IMR-90 (cell line): ENCODE measurements at regions not wholly inside any gene's neighbourhood (a gene's known extent, or its start where the extent isn't known, plus 50 kb on each side); places are given as distances from the start of the nearest gene placed in this dataset.

Experiments used
- ATAC-seq: fragments of 200-7000 bp; cut with Tn5 transposase; 2 replicates; pipeline ENCODE4 v1.9.1; 2020; ENCODE audit warnings: low read depth, mild to moderate bottlenecking, moderate library complexity
- BruUV-seq: library from RNA; stranded (reverse); fragments of 400-500 nt; replicated peaks from 2 replicates; lab custom pipeline; 2021; lab: Mats Ljungman, UMichigan
- CTCF ChIA-PET: fragments of 300-600 bp; formaldehyde crosslinking; extraction: SDS; loops from one replicate; lab custom pipeline; 2021; ENCODE audit warnings: antibody characterized with exemption; lab: Yijun Ruan, JAX
- POLR2A ChIA-PET: fragments of 300-600 bp; sonication (Branson Sonifier 250); formaldehyde crosslinking; loops from one replicate; lab custom pipeline; 2022; ENCODE audit warnings: antibody characterized with exemption; ENCODE audit not compliant: unreplicated experiment; lab: Charles Lee
- DNase-seq: peaks from one replicate; pipeline ENCODE4 v3.0.0; 2013
- H2AFZ ChIP-seq: replicated peaks from 2 replicates; pipeline ENCODE3; 2013; ENCODE audit warnings: low read length, mild to moderate bottlenecking; ENCODE audit not compliant: poor library complexity
- H2AK5ac ChIP-seq: 2 replicates; pipeline ENCODE4 v1.6.1; 2013; ENCODE audit warnings: low read depth, low read length, inconsistent platforms
- H2AK9ac ChIP-seq: replicated peaks from 2 replicates; pipeline ENCODE3; 2013; ENCODE audit warnings: mild to moderate bottlenecking, low read depth, low read length, moderate library complexity; ENCODE audit not compliant: poor library complexity
- H2BK120ac ChIP-seq: 2 replicates; pipeline ENCODE4 v1.6.1; 2013; ENCODE audit warnings: low read depth, low read length, inconsistent platforms
- H2BK15ac ChIP-seq: 3 replicates; pipeline ENCODE4 v1.6.1; 2013; ENCODE audit warnings: low read depth, low read length, inconsistent platforms
- H2BK20ac ChIP-seq: 2 replicates; pipeline ENCODE4 v1.6.1; 2013; ENCODE audit warnings: low read depth, mild to moderate bottlenecking, inconsistent platforms, low read length, moderate library complexity
- H2BK5ac ChIP-seq: 2 replicates; pipeline ENCODE4 v1.6.1; 2013; ENCODE audit warnings: mild to moderate bottlenecking, low read depth, low read length, inconsistent platforms; ENCODE audit not compliant: poor library complexity, severe bottlenecking
- H3K14ac ChIP-seq: replicated peaks from 2 replicates; pipeline ENCODE4 v1.6.1; 2013; ENCODE audit warnings: low read depth, low read length, inconsistent platforms
- H3K18ac ChIP-seq: 2 replicates; pipeline ENCODE4 v1.6.1; 2013; ENCODE audit warnings: low read depth, low read length, control low read depth
- H3K23ac ChIP-seq: 2 replicates; pipeline ENCODE4 v1.6.1; 2013; ENCODE audit warnings: low read depth, low read length, inconsistent platforms
- H3K27ac ChIP-seq: 2 replicates; pipeline ENCODE4 v1.5.1; 2013; ENCODE audit warnings: mild to moderate bottlenecking, control low read depth, low read length; ENCODE audit not compliant: insufficient read depth
- H3K27me3 ChIP-seq: 2 replicates; pipeline ENCODE4 v1.6.1; 2013; ENCODE audit warnings: low read length; ENCODE audit not compliant: control insufficient read depth, insufficient read depth
- H3K36me3 ChIP-seq: 2 replicates; pipeline ENCODE4 v1.6.1; 2013; ENCODE audit warnings: low read length, mixed read lengths; ENCODE audit not compliant: control insufficient read depth, insufficient read depth
- H3K4ac ChIP-seq: 2 replicates; pipeline ENCODE4 v1.6.1; 2013; ENCODE audit warnings: low read depth, low read length, inconsistent platforms
- H3K4me1 ChIP-seq: 2 replicates; pipeline ENCODE4 v1.6.1; 2013; ENCODE audit warnings: low read length, mixed read lengths; ENCODE audit not compliant: control insufficient read depth, insufficient read depth
- H3K4me2 ChIP-seq: 2 replicates; pipeline ENCODE4 v1.6.1; 2013; ENCODE audit warnings: low read depth, mild to moderate bottlenecking, control low read depth, low read length, moderate library complexity
- H3K4me3 ChIP-seq: 2 replicates; pipeline ENCODE4 v1.5.1; 2013; ENCODE audit warnings: low read depth, mild to moderate bottlenecking, control low read depth, low read length, moderate library complexity; ENCODE audit not compliant: insufficient read depth
- H3K56ac ChIP-seq: 2 replicates; pipeline ENCODE4 v1.6.1; 2013; ENCODE audit warnings: low read length, inconsistent platforms; ENCODE audit not compliant: insufficient read depth; ENCODE audit errors: extremely low read depth
- H3K79me1 ChIP-seq, 2 experiments: 2 replicates each; pipeline ENCODE4 v1.6.1; 2013; ENCODE audit warnings: low read length in 2 of 2, inconsistent platforms in 1 of 2, low read depth in 1 of 2
- H3K9ac ChIP-seq: 2 replicates; pipeline ENCODE4 v1.6.1; 2013; ENCODE audit warnings: low read depth, low read length, control low read depth
- H3K9me1 ChIP-seq: 2 replicates; pipeline ENCODE4 v1.6.1; 2013; ENCODE audit warnings: low read length, inconsistent platforms; ENCODE audit not compliant: insufficient read depth
- H3K9me3 ChIP-seq: 2 replicates; pipeline ENCODE4 v1.6.1; 2013; ENCODE audit warnings: low read length; ENCODE audit not compliant: control insufficient read depth, insufficient read depth
- H4K20me1 ChIP-seq: 2 replicates; pipeline ENCODE4 v1.6.1; 2013; ENCODE audit warnings: low read length, inconsistent platforms; ENCODE audit not compliant: insufficient read depth
- H4K5ac ChIP-seq: 2 replicates; pipeline ENCODE4 v1.6.1; 2013; ENCODE audit warnings: mild to moderate bottlenecking, low read depth, low read length, control low read depth
- H4K8ac ChIP-seq, 2 experiments: 2 replicates each; pipeline ENCODE4 v1.6.1; 2013; ENCODE audit warnings: low read depth in 2 of 2, low read length in 2 of 2, control low read depth in 1 of 2, inconsistent platforms in 1 of 2
- H4K91ac ChIP-seq: 2 replicates; pipeline ENCODE4 v1.6.1; 2013; ENCODE audit warnings: low read depth, low read length, inconsistent platforms; ENCODE audit not compliant: insufficient read depth
- CTCF ChIP-seq: conservative IDR thresholded peaks from 2 replicates; pipeline ENCODE4 v1.5.1; 2012; ENCODE audit warnings: mild to moderate bottlenecking, low read depth, low read length, improper control_type of control experiment
- RAD21 ChIP-seq: IDR thresholded peaks from 2 replicates; pipeline ENCODE4 v1.6.1; 2012; ENCODE audit warnings: low read length, improper control_type of control experiment
- dilution Hi-C: fragments of 300-500 bp; cut with HindIII; formaldehyde crosslinking; loops from one replicate; pipeline ENCODE4 v1.14.3; 2018; ENCODE audit warnings: low sequenced_read_pairs; ENCODE audit not compliant: unreplicated experiment
- in situ Hi-C: fragments of 300-500 bp; cut with MboI; formaldehyde crosslinking; loops from 3 replicates; pipeline ENCODE4 v1.14.3; 2019; ENCODE audit warnings: low sequenced_read_pairs, inconsistent platforms, mixed read lengths
- intact Hi-C: fragments of 100-400 bp; cut with micrococcal nuclease; formaldehyde crosslinking; loops from 2 replicates; pipeline ENCODE4 v1.10.0; 2022

GRCh38 chr6:141594874-141595273 is 537.9 kb upstream of the GJE1 start:
- Histone ChIP-seq H4K8ac (no peak overlapping the region), H3K14ac (no peak overlapping the region), H2BK120ac (no peak overlapping the region), H3K9ac (no peak overlapping the region), H3K27ac (no peak overlapping the region), H2BK15ac (no peak overlapping the region), H3K27me3 (no peaks in the 10 kb centered on the region), H3K4me3 (no peak overlapping the region), H3K9me1 (no peaks in the 10 kb centered on the region), H3K9me3 (no peaks in the 10 kb centered on the region), H3K4me2 (no peak overlapping the region), H4K20me1 (no peaks in the 10 kb centered on the region), H4K91ac (no peak overlapping the region), H3K56ac (no peak overlapping the region), H3K36me3 (no peaks in the 10 kb centered on the region), H4K5ac (no peak overlapping the region), H3K23ac (no peak overlapping the region), H2AK9ac (no peak overlapping the region), H2AFZ (no peak overlapping the region), H2BK20ac (no peak overlapping the region), H3K18ac (no peak overlapping the region), H2AK5ac (no peak overlapping the region), H3K79me1 (no peaks in the 10 kb centered on the region), H3K4me1 (peaks cover 2% of the 10 kb centered on the region), H2BK5ac (no peak overlapping the region), H3K4ac (no peak overlapping the region)
- DNase-seq (no peak), ATAC-seq (no peak)
- dilution Hi-C loops (no loop called here), intact Hi-C loops (no loop called here), in situ Hi-C loops (no loop called here)
- CTCF ChIA-PET = interaction anchor here (0.6 kb wide), 1 partner anchor 32 kb away, joined by 3 read pairs; no protein-coding TSS in a partner anchor
- BruUV-seq = no TSS peak
- POLR2A ChIA-PET = no interaction called here
- TF ChIP-seq RAD21 (no peak), CTCF (0 out of 2 replicates have a peak, but pooled peaks have one; percentile 15)
